ENCODE measurements at regions not wholly inside any gene's neighbourhood (a gene's known extent, or its start where the extent isn't known, plus 50 kb on each side); places are given as distances from the start of the nearest gene placed in this dataset.
"Not testable (repeated sequence)": the region's sequence is repeated elsewhere in the genome, so short reads cannot be mapped to it uniquely, and the experiment has no call there.

- in situ Hi-C loops (cut with HindIII; ENCODE audit: low pct_unique_long_range_greater_than_20kb, low sequenced_read_pairs), result no loop called here
- DNase-seq (ENCODE audit: low read depth, low spot score), result no peak
Measured at GRCh38 chr4:78689261-78689660, 86.9 kb upstream of the BMP2K start.

- DNase-seq (ENCODE audit: low read depth, low spot score), result no peak
- in situ Hi-C loops (cut with HindIII; ENCODE audit: low pct_unique_long_range_greater_than_20kb, low sequenced_read_pairs), result no loop called here
Measured at GRCh38 chr4:78689700-78690323, 86.3 kb upstream of the BMP2K start.

GRCh38 chr4:78691334-78691754, 84.8 kb upstream of the BMP2K start:
- in situ Hi-C loops (cut with HindIII; ENCODE audit: low pct_unique_long_range_greater_than_20kb, low sequenced_read_pairs), result no loop called here
- no peak for DNase-seq (ENCODE audit: low read depth, low spot score)

GRCh38 chr4:78691971-78692821, 84.0 kb upstream of the BMP2K start:
- in situ Hi-C loops (cut with HindIII; ENCODE audit: low pct_unique_long_range_greater_than_20kb, low sequenced_read_pairs), result no loop called here
- DNase-seq (ENCODE audit: low read depth, low spot score), result peak; percentile 8

- DNase-seq (ENCODE audit: low read depth, low spot score), result no peak
- in situ Hi-C loops (cut with HindIII; ENCODE audit: low pct_unique_long_range_greater_than_20kb, low sequenced_read_pairs), result no loop called here
Measured at GRCh38 chr4:78692822-78693170, 83.4 kb upstream of the BMP2K start.

- DNase-seq (ENCODE audit: low read depth, low spot score), result no peak
- in situ Hi-C loops (cut with HindIII; ENCODE audit: low pct_unique_long_range_greater_than_20kb, low sequenced_read_pairs), result no loop called here
Measured at GRCh38 chr4:78693777-78694456, 82.2 kb upstream of the BMP2K start.

GRCh38 chr4:78694457-78694787, 81.7 kb upstream of the BMP2K start:
- no peak for DNase-seq (ENCODE audit: low read depth, low spot score)
- in situ Hi-C loops (cut with HindIII; ENCODE audit: low pct_unique_long_range_greater_than_20kb, low sequenced_read_pairs), result no loop called here

GRCh38 chr4:78695910-78696309, 80.2 kb upstream of the BMP2K start:
- DNase-seq (ENCODE audit: low read depth, low spot score), result no peak
- in situ Hi-C loops (cut with HindIII; ENCODE audit: low pct_unique_long_range_greater_than_20kb, low sequenced_read_pairs), result no loop called here

GRCh38 chr4:78703079-78703478, 73.1 kb upstream of the BMP2K start:
- no peak for DNase-seq (ENCODE audit: low read depth, low spot score)
- in situ Hi-C loops (cut with HindIII; ENCODE audit: low pct_unique_long_range_greater_than_20kb, low sequenced_read_pairs), result no loop called here

- in situ Hi-C loops (cut with HindIII; ENCODE audit: low pct_unique_long_range_greater_than_20kb, low sequenced_read_pairs), result no loop called here
- DNase-seq (ENCODE audit: low read depth, low spot score), result no peak
Measured at GRCh38 chr4:78704317-78704716, 71.8 kb upstream of the BMP2K start.

GRCh38 chr4:78704981-78705683, 71.0 kb upstream of the BMP2K start:
- DNase-seq (ENCODE audit: low read depth, low spot score), result no peak
- in situ Hi-C loops (cut with HindIII; ENCODE audit: low pct_unique_long_range_greater_than_20kb, low sequenced_read_pairs), result no loop called here

- DNase-seq (ENCODE audit: low read depth, low spot score), result no peak
- in situ Hi-C loops (cut with HindIII; ENCODE audit: low pct_unique_long_range_greater_than_20kb, low sequenced_read_pairs), result no loop called here
Measured at GRCh38 chr4:78706302-78706701, 69.8 kb upstream of the BMP2K start.

GRCh38 chr4:78707268-78707667, 68.9 kb upstream of the BMP2K start:
- DNase-seq (ENCODE audit: low read depth, low spot score), result no peak
- in situ Hi-C loops (cut with HindIII; ENCODE audit: low pct_unique_long_range_greater_than_20kb, low sequenced_read_pairs), result no loop called here

- in situ Hi-C loops (cut with HindIII; ENCODE audit: low pct_unique_long_range_greater_than_20kb, low sequenced_read_pairs), result no loop called here
- DNase-seq (ENCODE audit: low read depth, low spot score), result no peak
Measured at GRCh38 chr4:78707793-78708192, 68.4 kb upstream of the BMP2K start.

- no peak for DNase-seq (ENCODE audit: low read depth, low spot score)
- in situ Hi-C loops (cut with HindIII; ENCODE audit: low pct_unique_long_range_greater_than_20kb, low sequenced_read_pairs), result no loop called here
Measured at GRCh38 chr4:78710536-78710935, 65.6 kb upstream of the BMP2K start.

- DNase-seq (ENCODE audit: low read depth, low spot score), result no peak
- in situ Hi-C loops (cut with HindIII; ENCODE audit: low pct_unique_long_range_greater_than_20kb, low sequenced_read_pairs), result no loop called here
Measured at GRCh38 chr4:78711676-78712075, 64.5 kb upstream of the BMP2K start.

- in situ Hi-C loops (cut with HindIII; ENCODE audit: low pct_unique_long_range_greater_than_20kb, low sequenced_read_pairs); DNase-seq (ENCODE audit: low read depth, low spot score): not testable (repeated sequence)
Measured at GRCh38 chr4:78714598-78714997, 61.6 kb upstream of the BMP2K start.

GRCh38 chr4:78715372-78715771, 60.8 kb upstream of the BMP2K start:
- in situ Hi-C loops (cut with HindIII; ENCODE audit: low pct_unique_long_range_greater_than_20kb, low sequenced_read_pairs); DNase-seq (ENCODE audit: low read depth, low spot score): not testable (repeated sequence)

All from SK-MEL-5 (cell line).